Kidney tubule cell (primary cell): ENCODE measurements at regions not wholly inside any gene's neighbourhood (a gene's known extent, or its start where the extent isn't known, plus 50 kb on each side); places are given as distances from the start of the nearest gene placed in this dataset.
"Not testable (repeated sequence)": the region's sequence is repeated elsewhere in the genome, so short reads cannot be mapped to it uniquely, and the experiment has no call there.

Experiments used
- DNase-seq: peaks from one replicate; pipeline ENCODE4 v3.0.0-alpha.2; 2018; ENCODE audit warnings: low spot score

DNA sequence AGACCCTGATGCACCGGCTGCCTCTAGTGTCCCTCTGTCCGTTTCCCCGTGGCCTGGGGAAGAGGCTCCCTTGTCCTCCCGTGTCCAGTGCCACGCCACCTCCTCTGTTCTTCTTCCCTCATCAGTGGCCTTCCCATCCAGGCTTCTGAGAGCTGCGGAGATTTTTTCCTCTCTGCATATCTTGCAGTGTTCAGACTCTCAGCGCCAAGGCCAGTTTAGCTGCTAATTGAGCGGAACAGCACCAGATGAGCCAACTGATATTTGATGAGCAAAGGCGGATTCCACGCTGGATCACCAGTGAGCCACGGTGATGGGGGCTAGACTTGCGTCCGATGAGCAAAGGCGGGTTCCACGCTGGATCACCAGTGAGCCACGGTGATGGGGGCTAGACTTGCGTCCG, 257.6 kb downstream of the FOXL1 start:
- no peak for DNase-seq

DNA sequence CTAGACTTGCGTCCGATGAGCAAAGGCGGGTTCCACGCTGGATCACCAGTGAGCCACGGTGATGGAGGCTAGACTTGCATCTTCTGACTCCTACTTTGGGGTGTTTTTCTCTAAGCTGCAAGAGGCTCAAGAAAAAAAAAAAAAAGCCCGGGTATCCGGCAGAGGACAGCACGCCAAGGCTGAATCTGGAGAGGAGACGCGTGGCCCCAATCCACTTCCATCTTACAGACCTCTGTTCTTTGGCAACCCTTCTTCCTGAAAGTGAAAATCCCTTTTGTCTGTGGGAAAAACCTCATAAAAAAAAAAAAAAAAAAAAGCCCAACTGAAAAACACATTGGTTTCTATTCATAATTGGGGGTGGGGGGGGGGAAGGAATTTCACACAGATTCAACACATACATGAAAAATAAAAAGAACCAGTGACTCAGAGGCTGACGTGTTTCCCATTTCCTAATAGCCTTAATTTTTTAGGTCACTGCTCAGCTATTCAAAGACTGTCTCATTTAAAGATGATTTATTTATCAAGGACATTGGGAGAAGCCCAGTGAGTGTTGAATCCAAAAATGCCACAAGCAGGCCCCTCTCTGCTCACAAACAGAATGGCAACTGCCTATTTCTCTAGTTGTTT, 258.3 kb downstream of the FOXL1 start:
- peak; percentile 78 for DNase-seq

DNA sequence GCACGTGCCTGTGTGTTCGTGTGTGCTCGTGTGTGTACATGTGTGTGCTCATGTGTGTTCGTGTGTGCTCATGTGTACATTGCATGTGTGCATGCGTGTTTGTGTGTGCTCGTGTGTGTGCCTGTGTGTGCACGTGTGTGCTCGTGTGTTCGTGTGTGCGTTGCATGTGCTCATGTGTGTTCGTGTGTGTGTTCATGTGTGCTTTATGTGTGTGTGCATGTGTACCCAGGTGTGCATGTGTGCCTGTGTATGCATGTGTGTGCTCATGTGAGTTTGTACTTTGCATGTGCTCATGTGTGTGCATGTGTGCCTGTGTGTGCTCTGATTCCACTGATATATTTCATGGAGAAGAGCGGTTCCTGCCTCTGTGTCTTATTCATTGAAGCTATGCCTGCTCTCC, 265.5 kb downstream of the FOXL1 start:
- DNase-seq = no peak

DNA sequence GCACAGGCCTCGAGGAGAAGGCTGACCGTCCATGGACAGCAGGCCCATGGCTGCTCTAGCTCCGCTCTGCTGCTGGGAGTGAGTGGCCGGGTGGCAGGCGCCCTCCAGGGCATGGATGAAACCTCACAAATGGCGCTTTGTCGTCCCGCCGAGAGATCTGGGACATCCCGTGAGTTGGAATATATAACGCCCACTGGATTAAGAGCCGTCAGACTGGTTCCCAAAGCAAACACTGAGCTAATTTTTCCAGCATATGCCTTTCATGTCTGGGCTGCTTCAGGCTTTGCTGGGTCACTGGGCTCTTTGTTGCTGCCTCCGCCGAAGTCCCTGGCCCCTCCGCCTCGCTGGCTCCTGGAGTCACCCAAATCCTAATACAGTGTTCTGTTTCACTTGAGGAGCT, 266.3 kb downstream of the FOXL1 start:
- no peak for DNase-seq

DNA sequence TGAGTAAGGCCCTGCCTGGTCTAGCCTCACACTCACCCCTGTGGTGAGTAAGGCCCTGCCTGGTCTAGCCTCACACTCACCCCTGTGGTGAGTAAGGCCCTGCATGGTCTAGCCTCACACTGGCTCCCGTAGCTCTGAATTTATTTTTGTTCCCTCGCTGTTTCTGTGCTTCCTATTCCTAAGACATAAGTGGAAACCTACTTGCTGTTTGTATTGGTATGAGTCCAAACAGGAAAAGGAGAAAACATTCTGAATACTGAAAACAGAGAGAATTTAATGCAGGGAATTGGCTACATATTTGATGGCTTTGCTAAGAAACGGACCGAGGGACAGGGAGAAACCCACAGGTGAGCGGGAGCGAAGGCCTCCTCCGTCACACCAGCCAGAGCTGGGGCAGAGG, 267.8 kb downstream of the FOXL1 start:
- no peak for DNase-seq

DNA sequence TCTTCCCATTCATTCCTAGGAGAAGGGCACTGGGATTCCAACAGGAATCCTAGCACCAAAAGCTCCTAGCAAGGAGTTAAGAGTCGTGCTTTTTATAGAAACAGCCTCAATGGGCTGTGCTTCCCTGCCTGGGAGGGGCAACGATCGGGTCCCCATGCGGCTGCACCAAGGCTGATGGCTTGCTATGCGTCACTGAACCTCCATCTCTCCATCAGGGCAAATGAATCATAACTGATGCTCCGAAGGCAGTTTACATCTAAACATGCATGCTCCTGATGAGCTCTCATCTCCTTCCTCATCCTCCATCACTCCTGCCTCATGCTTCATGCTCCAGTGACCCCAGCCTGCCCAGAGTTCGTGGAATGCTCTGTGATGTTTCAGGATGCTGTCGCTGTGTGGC, 270.5 kb downstream of the FOXL1 start:
- DNase-seq = peak; percentile 14

DNA sequence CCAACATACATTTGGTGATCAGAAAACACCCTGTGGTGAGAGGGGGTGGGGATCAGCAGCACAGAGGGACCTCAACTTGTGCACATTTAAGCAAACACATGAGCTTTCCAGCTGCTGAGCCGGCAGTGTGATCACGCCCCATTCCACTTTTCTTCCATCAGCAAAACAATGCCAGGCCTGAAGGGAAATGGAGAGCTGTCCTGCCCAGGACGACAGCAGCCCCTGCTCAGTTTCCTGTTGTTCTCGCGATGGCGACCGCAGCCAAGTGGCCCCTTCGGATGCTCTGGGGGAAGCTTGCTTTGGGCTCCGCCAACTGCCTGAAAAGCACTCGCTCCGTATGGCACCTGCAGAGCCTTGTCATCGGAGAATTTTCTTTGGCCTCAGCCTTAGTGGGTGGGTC, 272.3 kb downstream of the FOXL1 start:
- DNase-seq = no peak

DNA sequence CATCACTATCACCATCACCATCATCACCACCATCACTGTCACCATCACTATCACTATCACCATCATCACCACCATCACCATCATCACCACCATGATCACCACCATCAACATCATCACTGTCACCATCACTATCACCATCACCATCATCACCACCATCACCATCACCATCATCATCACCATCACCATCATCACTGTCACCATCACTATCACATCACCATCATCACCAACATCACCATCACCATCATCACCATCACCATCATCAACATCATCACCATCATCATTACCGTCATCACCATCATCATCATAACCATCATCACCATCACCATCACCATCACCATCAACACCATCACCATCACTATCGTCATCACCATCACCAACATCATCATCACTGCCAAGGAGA, 273.8 kb downstream of the FOXL1 start:
- DNase-seq = no peak

DNA sequence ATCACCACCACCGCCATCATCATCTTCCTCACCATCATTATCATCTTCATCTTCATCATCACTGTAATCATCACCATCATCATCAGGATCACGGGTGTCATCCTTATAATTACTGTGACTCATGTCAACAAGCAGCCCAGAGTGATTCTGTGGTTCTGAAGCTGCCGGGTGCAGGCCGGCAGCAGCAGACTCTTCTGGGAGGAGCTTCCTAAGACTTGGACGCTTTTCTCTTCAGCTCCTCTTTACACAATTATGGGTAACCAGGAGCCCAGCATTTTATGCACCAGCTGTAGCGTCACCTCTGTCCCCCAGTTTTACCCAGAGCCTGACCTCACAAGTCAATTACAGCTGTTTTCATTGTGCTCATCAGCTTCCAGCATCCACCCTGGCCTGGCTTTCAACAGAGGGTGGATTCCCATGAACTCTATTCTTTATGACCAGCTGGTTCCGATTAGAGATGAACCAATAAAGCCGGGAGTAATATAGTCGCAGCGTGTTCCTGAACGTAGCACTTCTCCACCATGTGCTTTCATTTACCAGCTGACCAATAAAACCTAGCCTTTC, 275.8 kb downstream of the FOXL1 start:
- DNase-seq = no peak

DNA sequence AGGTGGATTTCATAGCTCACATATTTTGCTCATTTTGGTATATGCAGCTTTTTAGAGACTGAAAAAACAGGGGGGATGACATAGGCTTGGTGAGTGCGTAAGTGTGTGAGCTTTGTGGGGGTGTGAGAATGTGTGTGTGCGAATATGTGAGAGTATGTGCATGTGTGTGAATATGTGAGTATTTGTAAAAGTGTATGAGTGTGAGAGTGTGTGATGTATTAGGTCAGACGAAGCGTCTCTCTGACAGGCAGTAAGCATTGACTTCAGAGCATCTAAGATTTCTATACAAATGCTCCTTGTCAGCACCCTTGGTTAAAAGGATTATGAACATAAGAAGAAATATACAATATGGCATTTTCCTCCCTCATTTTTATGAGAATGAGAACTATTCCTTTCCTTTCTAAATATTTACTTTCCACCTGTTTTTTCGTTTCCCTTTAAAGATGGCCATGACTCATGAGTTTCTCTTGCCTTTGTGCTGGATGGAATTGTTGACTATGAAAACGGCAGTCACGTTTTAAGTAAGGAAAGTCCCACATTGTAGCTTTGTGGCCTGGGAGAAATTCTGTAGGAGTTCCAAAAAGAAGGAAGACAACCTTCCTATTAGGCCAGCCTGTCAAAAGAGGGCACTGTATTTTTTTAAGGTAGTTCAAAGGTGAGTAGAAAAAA, 276.4 kb downstream of the FOXL1 start:
- DNase-seq = no peak

DNA sequence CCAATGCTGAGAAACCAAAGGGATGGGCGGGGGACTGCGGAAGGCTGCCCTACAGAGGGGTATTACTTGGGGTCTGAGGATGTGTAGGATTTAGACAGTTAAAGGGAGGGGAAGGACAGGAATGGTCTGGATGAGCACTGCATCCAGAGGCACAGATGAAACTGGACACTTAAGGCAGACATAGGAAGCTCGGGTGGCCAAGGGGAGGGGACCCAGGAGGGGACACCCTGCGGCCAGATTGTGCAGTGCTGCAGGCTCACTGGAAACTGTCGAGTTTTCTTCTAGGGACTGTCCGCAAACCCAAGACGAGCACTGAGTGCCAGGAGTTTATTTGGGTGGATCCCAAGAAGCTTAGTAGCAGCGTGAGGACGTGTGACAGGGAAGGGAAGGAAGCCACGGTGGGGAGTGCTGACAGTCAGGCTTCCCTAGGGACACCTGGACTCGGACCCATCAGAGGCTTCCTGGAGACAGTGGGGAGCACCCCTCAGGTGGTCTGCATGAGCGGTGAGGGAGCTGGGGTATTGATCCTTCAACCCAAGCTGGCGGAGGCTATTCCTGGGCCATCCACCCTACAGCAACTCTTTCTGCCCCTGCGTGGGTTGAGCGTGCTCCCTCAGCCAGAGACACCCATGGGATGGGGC, 278.7 kb downstream of the FOXL1 start:
- no peak for DNase-seq

DNA sequence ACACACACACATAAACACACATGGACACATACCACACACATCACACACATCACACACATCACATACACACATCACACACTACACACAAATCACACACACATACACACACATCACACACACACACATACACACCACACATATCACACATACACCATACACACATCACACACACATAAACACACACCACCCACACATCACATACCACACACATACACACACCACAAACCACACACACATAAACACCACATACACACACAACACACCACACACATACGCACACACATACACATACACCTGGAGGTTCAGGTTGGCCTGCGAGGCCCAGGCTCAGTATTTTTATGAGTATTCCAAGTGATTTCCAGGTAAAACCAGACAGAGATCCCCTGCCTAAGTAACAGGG, 279.5 kb downstream of the FOXL1 start:
- DNase-seq = no peak

DNA sequence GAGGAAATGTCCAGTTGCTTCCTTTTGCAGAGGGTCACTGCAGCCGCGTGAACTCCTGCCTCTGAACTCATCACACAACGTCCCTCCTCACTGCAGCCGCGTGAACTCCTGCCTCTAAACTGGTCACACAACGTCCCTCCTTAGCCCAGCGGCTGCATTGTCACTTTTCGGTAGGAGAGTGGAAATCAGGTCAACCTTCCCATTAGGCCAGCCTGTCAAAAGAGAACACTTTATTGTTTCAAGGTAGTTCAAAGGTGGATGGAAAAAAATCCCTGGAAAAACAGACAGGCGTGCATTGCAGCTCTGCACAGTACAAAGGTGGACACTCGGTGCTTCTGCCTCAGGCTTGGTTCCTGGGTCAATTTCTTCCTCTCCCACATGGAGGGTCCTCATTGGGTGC, 280.2 kb downstream of the FOXL1 start:
- DNase-seq = no peak

DNA sequence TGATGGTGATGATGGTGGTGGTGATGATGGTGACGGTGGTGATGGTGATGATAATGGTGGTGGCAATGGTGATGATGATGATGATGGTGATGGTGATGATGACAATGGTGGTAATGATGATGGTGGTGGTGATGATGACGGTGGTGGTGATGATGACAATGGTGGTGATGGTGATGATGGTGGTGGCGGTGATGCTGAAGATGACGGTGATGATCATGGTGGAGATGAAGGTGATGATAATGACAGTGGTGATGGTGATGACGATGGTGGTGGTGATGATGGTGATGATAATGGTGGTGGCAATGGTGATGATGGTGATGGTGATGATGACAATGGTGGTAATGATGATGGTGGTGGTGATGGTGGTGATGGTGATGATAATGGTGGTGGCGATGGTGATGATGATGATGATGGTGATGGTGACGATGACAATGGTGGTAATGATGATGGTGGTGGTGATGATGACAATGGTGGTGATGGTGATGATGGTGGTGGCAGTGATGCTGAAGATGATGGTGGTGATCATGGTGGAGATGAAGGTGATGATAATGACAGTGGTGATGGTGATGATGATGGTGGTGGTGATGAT, 283.0 kb downstream of the FOXL1 start:
- not testable (repeated sequence) for DNase-seq

DNA sequence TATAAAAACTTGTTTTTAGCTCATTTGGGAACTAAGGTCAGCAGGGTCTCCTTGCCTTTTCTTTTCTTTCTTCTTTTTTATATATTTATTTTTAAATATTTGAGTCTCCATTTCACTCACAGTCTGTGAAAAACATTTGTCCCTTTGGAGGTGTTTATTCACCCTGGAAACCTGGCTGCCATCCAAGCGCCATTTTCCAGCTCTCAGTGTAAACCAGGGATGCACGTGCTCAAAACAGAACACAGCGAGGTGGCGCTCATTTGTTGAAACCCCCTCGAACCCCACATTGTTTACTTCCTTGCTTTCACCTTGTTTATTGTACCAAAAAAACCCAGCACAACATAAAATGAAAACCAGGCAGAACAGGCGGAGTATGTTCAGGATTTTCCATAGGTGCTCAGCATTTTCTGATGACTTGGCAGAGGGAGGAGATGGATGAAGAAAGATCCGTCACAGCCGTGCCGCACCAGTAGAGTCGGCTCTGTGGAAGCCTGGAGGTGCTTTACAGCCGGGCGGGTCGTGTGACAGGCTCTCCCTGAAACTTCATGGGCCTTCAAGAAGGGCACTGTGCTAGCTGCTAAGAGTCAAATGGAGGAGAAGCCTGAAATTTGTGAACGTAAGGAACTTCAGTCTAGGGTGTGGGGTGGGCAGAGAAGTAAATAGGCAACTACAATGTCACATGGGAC, 284.4 kb downstream of the FOXL1 start:
- DNase-seq = no peak

DNA sequence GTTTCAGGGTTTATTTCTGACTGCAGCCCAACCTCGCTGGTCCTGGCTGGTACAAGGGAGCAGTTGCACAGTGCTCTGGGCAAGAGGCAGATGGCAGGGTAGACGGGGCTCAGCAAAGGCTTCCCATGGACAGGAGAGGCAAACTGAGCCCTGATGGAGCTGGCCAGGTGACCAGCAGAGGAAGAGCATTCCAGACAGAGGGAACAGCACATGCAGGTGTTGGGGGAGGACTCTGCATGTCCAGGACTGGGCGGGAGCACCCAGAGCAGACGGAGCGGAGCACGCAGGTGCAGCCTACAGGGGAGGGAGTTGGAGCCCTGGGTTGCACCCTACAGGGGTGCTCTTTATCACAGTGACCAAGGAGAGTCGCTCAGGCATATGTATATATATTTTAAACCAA, 285.3 kb downstream of the FOXL1 start:
- no peak for DNase-seq

DNA sequence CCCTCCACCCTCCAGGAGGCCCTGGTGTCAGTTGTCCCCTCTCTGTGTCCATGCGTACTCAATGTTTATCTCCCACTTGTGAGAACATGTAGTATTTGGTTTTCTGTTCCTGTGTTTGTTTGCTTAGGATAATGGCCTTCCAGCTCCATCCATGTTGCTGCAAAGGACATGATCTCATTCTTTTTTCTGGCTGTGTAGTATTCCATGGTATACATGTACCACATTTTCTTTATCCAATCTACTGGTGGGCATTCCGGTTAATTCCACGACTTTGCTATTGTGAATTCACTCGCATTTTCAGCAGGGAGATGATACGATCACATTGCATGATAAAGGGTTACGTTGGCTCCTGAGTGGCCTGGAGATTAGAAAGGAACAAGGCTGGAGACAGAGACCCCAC, 286.2 kb downstream of the FOXL1 start:
- DNase-seq = no peak

DNA sequence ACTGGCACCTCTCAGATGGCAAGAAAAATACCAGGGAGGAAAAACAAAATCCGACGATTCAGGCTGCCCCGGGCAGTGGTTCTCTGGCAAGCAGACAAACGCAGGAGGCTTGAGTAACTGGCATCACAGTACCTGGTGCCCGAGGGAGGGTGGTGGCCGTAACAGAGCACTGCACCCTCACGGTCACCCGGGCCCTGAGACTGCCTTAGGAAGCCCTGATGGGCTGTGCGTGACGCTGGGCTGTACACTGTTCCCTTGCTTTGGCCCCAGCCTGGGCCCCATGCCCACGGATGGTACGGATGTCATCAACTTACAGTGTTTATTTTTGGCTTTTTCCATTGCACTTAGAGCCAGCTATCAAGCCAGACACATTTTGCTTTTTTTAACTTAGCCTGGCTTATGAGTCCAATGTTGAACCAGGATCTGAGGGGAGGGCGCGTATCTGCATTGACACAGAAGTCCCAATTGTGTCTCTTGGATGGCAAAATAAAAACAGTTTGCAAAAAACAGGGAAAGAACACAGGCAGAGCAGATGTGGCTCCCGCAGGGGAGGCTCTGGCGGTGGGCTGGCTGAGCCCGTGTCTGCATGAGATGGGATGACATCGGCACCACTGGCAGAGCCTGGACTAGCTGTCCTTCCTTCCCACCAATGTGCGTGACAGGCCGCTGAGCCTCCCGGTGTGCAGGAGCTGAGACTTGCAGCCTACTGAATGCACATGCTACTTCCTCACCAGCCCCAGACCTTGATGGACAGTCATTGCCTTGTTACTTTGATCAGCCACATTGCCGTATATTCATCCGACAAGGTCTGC, 287.7 kb downstream of the FOXL1 start:
- no peak for DNase-seq

DNA sequence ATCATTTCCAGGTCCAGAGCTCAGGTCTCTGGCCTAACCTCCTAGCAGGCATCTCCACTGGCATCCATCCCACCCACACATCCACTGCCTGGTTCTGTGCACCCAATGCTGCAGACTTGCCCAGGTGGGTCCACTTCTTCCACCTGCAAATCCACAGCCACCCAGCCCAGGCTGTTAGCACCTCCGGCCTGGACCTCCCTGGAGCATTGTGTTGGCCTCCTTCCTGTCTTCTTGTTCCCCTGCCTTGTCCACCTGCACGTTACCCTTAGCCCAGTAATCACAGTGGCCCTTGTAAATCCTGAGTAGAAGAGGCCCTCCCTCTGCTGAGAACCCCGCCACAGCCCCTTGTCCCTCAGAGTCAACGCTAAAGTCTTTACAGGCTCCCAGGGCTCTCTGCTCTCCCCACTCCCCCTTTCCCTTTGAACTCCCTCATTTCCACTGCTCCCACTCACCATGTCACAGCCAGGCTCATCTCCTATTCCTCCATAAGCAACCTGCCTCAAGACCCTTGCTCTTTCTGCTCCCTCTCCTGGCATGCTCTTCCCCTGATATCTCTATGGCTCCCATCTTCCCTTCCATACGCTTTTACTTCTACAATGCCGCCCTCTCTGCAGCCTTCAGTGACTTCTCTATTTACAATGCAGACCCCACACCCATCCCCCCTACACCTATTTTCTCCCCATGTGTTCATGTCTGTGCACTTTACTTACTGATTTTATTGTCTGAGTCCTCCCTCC, 288.8 kb downstream of the FOXL1 start:
- DNase-seq = no peak

DNA sequence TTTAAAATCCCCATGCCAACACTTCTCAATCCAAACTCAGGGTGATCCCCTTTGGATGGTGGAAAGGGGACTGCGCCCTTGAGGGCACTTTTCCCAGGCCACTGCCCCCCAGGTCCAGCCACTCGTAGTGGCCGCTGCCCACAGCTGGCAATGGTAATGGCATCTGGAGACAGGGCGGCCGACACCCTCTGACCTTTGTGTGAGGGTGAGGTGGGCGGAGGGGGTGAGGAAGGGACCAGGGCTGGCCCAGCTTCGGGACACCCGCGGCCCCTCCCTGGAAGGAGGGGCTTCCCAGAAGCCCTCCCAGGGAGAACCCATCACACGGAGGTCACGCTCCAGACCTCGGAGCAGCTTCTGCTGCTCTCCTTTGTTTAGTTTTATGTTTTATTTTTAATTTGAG, 289.7 kb downstream of the FOXL1 start:
- no peak for DNase-seq

DNA sequence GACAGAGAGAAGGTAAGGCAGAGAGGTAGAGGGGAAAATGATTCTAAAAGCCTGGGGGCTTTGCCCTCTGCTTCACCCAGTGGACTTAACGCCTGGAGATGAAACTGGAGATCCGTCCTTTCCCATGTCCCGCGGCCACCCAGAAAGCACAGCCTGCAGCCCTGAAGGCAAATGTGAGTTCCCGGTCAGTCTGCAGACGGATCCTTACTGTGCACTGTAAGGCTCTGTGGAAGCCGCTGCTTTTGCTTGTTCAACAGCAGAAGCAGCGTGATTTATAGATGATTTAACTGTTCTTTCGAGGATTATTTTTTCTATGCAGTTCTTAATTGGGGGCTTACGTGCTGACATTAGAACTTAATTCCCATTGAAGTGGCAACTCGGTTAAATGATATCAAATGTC, 290.4 kb downstream of the FOXL1 start:
- no peak for DNase-seq
